NCI-H748 treated with DMSO at 0.1 percent for 48 hours (cell line): ENCODE measurements at regions not wholly inside any gene's neighbourhood (a gene's known extent, or its start where the extent isn't known, plus 50 kb on each side); places are given as distances from the start of the nearest gene placed in this dataset.

Source experiments
- DNase-seq: peaks from one replicate; lab custom pipeline; 2025; lab: John Stamatoyannopoulos, UW

DNA sequence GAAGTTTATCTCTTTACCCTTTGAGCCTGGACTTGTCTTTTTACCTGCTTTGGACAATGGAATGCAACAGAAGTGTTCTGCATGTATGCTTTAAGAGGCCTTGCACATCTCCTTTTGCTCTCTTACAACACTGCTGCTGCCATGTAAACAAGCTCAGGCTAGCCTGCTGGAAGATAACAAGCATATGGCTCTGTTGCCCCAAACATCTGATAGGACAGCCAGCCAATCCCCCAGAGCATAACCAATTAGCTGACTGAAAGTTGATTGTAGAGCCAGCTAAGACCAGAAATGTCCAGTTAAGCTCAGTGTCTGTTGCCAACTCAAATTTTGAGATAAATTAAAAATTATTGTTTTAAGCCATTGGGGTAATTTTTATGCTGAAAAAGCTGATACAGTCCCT lies 510.6 kb upstream of the CNKSR2 start:
- DNase-seq: no peak

DNA sequence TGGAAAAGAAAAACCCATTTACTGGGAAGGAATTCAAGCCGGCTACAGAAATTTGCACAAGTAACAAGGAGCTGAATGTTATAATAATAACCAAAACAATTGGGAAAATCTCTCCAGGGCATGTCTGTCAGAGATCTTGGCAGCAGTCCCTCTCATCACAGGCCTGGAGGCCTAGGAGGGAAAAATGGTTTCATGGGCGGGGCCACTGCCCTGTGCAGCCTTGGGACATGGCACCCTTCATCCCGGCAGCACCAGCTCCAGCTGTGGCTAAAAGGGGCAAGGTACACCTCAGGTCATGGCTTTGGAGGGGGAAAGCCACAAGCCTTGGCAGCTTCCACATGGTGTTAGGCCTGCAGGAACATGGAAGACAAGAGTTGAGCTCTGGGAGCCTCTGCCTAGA lies 513.1 kb upstream of the CNKSR2 start:
- no peak for DNase-seq

- DNase-seq: no peak
Observed at GRCh38 chrX:20857746-20858145, 516.5 kb upstream of the CNKSR2 start.

DNA sequence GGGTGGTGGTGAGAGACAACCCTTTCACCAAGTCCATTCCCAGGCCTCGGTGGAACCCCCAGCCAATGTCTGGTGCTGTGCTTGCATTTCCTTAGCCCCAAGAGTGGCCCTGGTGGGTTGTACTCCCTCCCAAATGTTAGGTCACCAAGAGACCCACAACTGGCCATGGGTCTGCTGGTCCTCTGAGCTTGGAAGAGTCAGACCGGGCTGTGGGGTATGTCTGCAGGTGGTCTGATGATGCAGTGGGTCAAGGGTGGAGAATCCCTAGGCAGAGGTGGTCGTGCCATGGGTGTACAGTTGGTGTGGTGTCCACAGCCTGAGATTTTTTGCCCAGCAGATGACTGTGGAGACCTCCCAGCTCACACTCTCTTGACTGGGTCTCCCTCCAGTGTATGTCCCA lies 535.7 kb upstream of the CNKSR2 start:
- no peak for DNase-seq

DNA sequence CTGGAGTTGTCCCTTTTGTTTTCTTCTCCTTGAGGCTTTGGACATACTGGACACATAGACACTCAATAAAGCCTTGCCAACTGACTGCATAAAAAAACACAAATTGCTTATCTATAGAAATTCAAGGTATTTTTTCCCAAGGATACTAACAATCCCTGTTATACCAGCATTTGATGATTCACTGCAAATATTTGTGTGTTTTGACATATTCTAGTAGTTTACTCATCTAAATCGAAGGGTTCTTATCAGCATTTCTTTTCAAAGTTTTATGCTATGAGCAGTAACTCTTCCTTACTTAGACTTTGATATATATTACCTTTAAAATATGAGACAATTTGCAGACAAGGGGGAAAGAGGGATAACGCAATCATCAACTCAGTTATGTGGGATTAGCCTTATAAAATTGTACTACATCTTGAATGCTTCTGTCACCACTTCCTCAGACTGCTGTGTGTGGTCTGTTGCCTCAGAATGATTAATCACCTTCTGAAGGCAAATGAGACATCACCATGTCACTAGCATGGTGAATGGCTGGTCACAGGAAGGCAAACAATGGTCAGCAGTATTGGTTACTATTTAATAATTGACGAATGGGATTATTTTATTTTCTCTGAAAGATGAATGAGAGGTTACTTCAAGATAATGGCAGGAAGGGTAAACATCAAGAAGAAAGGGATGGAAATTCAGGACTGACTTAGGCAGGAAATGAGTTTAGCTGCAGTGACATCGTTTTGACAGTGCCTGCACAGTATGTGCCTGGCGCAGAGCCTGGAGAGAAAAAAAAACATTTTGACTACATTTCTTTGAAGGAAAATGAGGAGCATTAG lies 544.3 kb upstream of the CNKSR2 start:
- DNase-seq: no peak

GRCh38 chrX:20825984-20826383 lies 548.2 kb upstream of the CNKSR2 start:
- DNase-seq: no peak

- DNase-seq: no peak
Observed at GRCh38 chrX:20803971-20804370, 537.3 kb upstream of the RPS6KA3 start.

GRCh38 chrX:20802036-20802435 lies 535.3 kb upstream of the RPS6KA3 start:
- DNase-seq: no peak

GRCh38 chrX:20796450-20796849 lies 529.7 kb upstream of the RPS6KA3 start:
- DNase-seq: no peak

- DNase-seq: no peak
Observed at GRCh38 chrX:20789103-20789502, 522.4 kb upstream of the RPS6KA3 start.

- no peak for DNase-seq
Observed at GRCh38 chrX:20767346-20767745, 500.6 kb upstream of the RPS6KA3 start.

- no peak for DNase-seq
Observed at GRCh38 chrX:20756585-20756984, 489.9 kb upstream of the RPS6KA3 start.

- no peak for DNase-seq
Observed at GRCh38 chrX:20753076-20753475, 486.4 kb upstream of the RPS6KA3 start.

- no peak for DNase-seq
Observed at GRCh38 chrX:20746690-20747089, 480.0 kb upstream of the RPS6KA3 start.

- no peak for DNase-seq
Observed at GRCh38 chrX:20743046-20743445, 476.3 kb upstream of the RPS6KA3 start.

GRCh38 chrX:20742106-20742505 lies 475.4 kb upstream of the RPS6KA3 start:
- DNase-seq: no peak

- no peak for DNase-seq
Observed at GRCh38 chrX:20740443-20740842, 473.7 kb upstream of the RPS6KA3 start.

GRCh38 chrX:20739038-20739745 lies 472.5 kb upstream of the RPS6KA3 start:
- DNase-seq: no peak

DNA sequence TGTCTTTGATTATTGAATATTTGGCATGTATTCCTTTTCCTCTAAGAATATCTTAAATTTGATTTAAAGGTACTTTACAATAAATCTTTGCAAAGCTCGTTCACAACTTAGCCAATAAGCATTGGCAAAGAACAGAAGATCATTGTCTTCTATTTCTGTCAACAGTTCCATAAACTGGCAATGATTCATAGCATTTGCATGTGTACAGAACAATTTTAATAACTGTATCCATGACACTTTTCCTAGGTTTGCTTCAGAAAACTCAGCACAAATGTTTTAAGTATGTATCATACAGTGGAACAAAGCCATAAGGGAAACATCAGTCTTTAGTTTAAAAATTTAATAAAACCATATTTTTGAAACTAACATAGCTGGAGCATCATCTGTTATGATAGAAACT lies 462.7 kb upstream of the RPS6KA3 start:
- DNase-seq: no peak

- DNase-seq: no peak
Observed at GRCh38 chrX:20727447-20727846, 460.7 kb upstream of the RPS6KA3 start.

- DNase-seq: no peak
Observed at GRCh38 chrX:20720954-20721626, 454.4 kb upstream of the RPS6KA3 start.

DNA sequence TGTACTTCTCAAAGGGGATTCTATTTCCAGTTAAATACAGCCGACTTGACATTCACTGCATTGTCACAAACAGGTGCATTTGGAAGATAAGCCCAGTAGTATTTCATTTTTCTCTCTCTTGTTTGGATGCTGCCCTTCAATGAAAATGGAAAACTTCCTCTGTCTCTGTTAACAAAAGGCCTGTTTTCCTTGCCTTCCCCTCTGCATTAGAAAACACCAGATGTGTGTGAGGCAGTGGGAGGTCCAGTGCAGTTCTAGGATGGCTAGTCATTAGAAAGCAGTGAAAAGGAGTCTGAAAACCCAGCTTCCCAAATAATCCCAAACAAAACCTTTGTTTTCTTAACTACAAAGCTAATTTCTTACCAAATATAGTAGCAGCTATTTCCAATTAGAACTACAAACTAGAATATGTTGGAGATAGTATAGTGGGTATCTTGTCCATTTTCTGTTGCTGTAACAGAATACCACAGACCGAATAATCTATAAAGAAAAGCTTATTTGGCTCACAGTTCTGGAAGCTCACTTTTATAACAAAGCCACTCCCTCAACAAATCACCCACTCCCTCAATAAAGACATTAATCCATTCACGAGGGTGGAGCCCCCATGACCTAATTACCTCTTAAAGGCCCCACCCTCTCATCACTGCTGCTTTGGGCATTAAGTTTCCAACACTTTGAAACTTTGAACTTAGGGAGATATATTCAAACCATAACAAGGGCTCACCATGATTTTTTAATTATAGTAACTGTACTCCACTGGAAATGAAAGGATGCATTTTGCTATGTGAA lies 452.1 kb upstream of the RPS6KA3 start:
- DNase-seq: no peak
